Erythroblast (primary cell): ENCODE measurements at regions not wholly inside any gene's neighbourhood (a gene's known extent, or its start where the extent isn't known, plus 50 kb on each side); places are given as distances from the start of the nearest gene placed in this dataset.

Experiments used
- GATA1 ChIP-seq: IDR thresholded peaks from 2 replicates; pipeline ENCODE4 v1.6.1; 2011; ENCODE audit warnings: low read depth, mild to moderate bottlenecking, control low read depth, low read length, moderate library complexity
- POLR2A ChIP-seq: IDR thresholded peaks from 2 replicates; pipeline ENCODE4 v1.6.1; 2011; ENCODE audit warnings: mild to moderate bottlenecking, low read length

DNA sequence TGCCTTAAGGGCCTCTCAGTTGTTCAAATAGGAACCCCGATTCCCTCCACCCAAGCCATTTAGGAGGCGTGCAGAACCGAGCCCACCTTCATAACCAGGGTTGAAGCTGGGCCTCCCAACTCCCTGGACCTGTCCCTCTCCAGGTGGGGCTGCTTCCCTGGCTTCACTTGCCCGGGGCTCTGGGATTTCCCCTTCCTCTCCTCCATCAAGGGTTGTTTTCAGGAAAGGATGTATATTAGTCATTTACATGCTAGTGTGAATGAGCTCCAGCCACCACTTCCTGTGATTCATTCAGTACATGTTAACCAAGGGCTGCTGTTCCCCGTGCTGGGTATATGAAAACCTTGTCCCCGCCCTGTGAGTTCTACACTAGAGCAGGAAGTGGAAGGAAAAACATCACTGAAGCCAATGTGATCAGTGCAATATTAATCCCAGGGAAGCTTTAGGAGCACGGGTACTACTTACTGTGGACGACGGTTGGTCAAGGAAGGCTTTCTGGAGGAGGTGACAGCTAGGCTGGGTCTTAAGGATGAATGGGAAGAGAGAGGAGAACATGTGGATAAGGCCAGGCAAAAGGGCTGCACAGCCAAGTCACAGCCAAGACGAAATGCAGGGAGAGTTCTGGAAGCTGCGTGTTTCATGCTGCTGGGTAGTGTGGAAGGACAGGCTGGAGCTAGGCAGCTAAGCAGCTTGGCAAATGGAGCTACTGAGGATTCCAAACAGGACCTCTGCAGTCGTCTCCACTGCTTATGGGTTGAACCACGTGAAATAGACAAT is 150.1 kb upstream of the SHH start:
- TF ChIP-seq POLR2A = no peak
- no peak for TF ChIP-seq GATA1
